ENCODE measurements at regions not wholly inside any gene's neighbourhood (a gene's known extent, or its start where the extent isn't known, plus 50 kb on each side); places are given as distances from the start of the nearest gene placed in this dataset.
"Not testable (repeated sequence)": the region's sequence is repeated elsewhere in the genome, so short reads cannot be mapped to it uniquely, and the experiment has no call there.

- DNase-seq = no peak
Observed at GRCh38 chr10:9334270-9334669, 1279.8 kb downstream of the GATA3 start.

- no peak for DNase-seq
Observed at GRCh38 chr10:9339716-9340115, 1285.2 kb downstream of the GATA3 start.

GRCh38 chr10:9342885-9343570 lies 1288.5 kb downstream of the GATA3 start:
- peak in 4 of 51 donors; percentile 0 to 51 (median 4) for DNase-seq

- DNase-seq = not testable (repeated sequence)
Observed at GRCh38 chr10:9347933-9348332, 1293.4 kb downstream of the GATA3 start.

GRCh38 chr10:9357471-9357870 lies 1303.0 kb downstream of the GATA3 start:
- no peak for DNase-seq

GRCh38 chr10:9362721-9363120 lies 1308.2 kb downstream of the GATA3 start:
- no peak for DNase-seq

- no peak for DNase-seq
Observed at GRCh38 chr10:9379183-9379582, 1324.7 kb downstream of the GATA3 start.

GRCh38 chr10:9381733-9382532 lies 1327.4 kb downstream of the GATA3 start:
- no peak for DNase-seq

- DNase-seq = no peak
Observed at GRCh38 chr10:9382533-9382866, 1328.0 kb downstream of the GATA3 start.

GRCh38 chr10:9390516-9390915 lies 1336.0 kb downstream of the GATA3 start:
- DNase-seq = no peak

GRCh38 chr10:9399275-9399983 lies 1344.9 kb downstream of the GATA3 start:
- DNase-seq = no peak

GRCh38 chr10:9402067-9402466 lies 1347.6 kb downstream of the GATA3 start:
- not testable (repeated sequence) for DNase-seq

GRCh38 chr10:9402507-9403195 lies 1348.2 kb downstream of the GATA3 start:
- DNase-seq = not testable (repeated sequence)

GRCh38 chr10:9407201-9407600 lies 1352.7 kb downstream of the GATA3 start:
- DNase-seq = not testable (repeated sequence)

- DNase-seq = no peak
Observed at GRCh38 chr10:9416331-9416730, 1361.8 kb downstream of the GATA3 start.

- no peak for DNase-seq
Observed at GRCh38 chr10:9419757-9420156, 1365.3 kb downstream of the GATA3 start.

GRCh38 chr10:9427209-9427608 lies 1372.7 kb downstream of the GATA3 start:
- DNase-seq = no peak

GRCh38 chr10:9437131-9437530 lies 1382.6 kb downstream of the GATA3 start:
- DNase-seq = no peak

- no peak for DNase-seq
Observed at GRCh38 chr10:9443758-9444157, 1389.3 kb downstream of the GATA3 start.

- DNase-seq = no peak
Observed at GRCh38 chr10:9449530-9449929, 1395.0 kb downstream of the GATA3 start.

GRCh38 chr10:9450801-9451200 lies 1396.3 kb downstream of the GATA3 start:
- no peak for DNase-seq
